ENCODE measurements at regions not wholly inside any gene's neighbourhood (a gene's known extent, or its start where the extent isn't known, plus 50 kb on each side); places are given as distances from the start of the nearest gene placed in this dataset.
A peak's percentile ranks its signal among the peaks of the same experiment; 100 is the strongest.

DNA sequence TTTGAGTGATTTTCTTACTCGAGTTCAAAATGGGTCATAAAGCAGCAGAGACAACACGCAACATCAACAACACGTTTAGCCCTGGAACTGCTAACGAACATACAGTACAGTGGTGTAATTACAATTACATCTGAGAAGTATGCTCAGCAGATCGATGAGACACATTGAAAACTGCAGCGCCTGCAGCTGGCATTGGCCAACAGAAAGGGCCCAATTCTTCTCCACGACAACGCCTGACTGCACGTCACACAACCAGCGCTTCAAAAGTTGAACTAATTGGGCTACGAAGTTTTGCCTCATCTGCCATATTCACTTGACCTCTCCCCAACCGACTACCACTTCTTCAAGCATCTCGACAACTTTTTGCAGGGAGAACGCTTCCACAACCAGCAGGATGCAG lies 145.6 kb downstream of the SCARB1 start:
- Histone ChIP-seq H3K27ac (no peak overlapping the region), H3K9me3 (no peaks in the 10 kb centered on the region), H3K4me2 (no peak overlapping the region), H3K4me3 (no peak overlapping the region), H3K9ac (no peak overlapping the region), H3K4me1 (peaks cover 51% of the 10 kb centered on the region), H4K20me1 (no peaks in the 10 kb centered on the region), H3K27me3 (no peaks in the 10 kb centered on the region), H3K36me3 (no peaks in the 10 kb centered on the region)
- no peak for TF ChIP-seq Cebpa-rat (IDR thresholded peaks at IDR 0.05)

DNA sequence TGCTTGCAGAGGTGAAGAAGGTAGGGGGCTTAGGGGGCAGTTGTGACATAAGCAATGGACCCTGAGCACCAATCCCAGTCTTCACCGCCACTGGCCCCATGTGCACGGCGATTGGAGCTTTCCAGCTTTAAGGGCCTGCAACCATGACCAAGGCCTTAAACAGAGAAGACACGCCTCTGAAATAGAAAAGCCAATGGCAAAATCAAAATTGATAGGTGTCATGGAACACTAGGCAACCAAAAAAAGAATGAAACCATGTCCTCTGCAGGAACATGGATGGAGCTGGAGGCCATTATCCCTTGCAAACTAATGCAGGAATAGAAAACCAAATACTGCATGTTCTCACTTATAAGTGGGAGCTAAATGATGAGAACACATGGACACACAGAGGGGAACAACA lies 146.3 kb downstream of the SCARB1 start:
- no peak overlapping the region for H3K9ac ChIP-seq
- no peak overlapping the region for H3K4me3 ChIP-seq
- no peak overlapping the region for H3K27ac ChIP-seq
- peaks cover 55% of the 10 kb centered on the region for H3K4me1 ChIP-seq
- H3K36me3 ChIP-seq, result no peaks in the 10 kb centered on the region
- H3K4me2 ChIP-seq, result 0 out of 2 replicates have a peak overlapping the region, but pooled peaks have one; percentile 29
- H3K27me3 ChIP-seq, result no peaks in the 10 kb centered on the region
- H4K20me1 ChIP-seq, result no peaks in the 10 kb centered on the region
- no peaks in the 10 kb centered on the region for H3K9me3 ChIP-seq
- no peak for TF ChIP-seq Cebpa-rat (IDR thresholded peaks at IDR 0.05)

DNA sequence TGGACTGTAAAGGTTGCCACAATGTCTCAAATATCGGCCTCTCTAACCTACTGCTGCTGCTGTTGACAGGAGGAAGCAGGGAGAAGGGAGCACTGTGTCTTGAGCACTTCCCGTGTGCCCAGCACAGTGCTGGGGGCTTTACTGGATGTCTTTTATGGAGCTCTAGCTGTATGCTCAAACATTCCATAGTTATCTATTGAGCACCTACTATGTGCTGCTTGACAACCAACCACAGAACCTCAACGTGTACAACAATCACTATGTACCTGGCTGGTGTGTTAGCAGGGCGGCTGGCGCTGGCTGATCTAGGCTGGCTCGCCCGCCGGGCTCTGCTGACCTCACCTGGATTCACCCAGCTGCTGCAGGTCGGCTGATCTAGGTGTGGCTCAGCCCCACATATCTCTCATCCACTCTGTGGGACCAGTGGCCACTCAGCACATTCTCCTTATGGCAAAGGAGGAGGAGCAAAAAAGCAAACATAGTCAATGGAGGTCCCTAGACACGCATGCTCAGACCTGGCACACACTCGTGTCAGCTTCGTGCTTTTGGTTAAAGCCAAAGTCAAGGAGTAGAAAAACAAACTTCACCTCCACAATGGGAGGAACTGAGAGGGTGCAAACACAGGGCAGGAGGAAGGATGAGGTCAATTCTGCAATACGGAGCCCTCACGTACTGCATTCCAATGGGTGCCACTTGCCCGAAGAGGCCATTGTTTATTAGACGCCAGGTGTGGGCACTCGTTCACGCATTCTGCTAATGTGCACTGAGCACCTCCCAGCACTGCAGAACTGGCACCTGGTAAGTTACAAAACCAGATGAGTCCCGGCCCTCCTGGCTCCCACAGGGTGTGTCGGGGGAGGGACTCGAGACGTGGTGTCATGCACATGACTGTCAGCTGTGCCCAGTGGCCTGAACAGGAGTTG lies 147.2 kb downstream of the SCARB1 start:
- Histone ChIP-seq H3K9me3 (no peaks in the 10 kb centered on the region), H3K27ac (peak overlapping the region; percentile 78; the same call in 1 of the 2 replicates), H3K27me3 (no peaks in the 10 kb centered on the region), H3K4me2 (peak overlapping the region; percentile 79), H4K20me1 (no peaks in the 10 kb centered on the region), H3K4me1 (peaks cover 55% of the 10 kb centered on the region), H3K4me3 (no peak overlapping the region), H3K9ac (no peak overlapping the region), H3K36me3 (no peaks in the 10 kb centered on the region)
- TF ChIP-seq Cebpa-rat (IDR thresholded peaks at IDR 0.05), result no peak

DNA sequence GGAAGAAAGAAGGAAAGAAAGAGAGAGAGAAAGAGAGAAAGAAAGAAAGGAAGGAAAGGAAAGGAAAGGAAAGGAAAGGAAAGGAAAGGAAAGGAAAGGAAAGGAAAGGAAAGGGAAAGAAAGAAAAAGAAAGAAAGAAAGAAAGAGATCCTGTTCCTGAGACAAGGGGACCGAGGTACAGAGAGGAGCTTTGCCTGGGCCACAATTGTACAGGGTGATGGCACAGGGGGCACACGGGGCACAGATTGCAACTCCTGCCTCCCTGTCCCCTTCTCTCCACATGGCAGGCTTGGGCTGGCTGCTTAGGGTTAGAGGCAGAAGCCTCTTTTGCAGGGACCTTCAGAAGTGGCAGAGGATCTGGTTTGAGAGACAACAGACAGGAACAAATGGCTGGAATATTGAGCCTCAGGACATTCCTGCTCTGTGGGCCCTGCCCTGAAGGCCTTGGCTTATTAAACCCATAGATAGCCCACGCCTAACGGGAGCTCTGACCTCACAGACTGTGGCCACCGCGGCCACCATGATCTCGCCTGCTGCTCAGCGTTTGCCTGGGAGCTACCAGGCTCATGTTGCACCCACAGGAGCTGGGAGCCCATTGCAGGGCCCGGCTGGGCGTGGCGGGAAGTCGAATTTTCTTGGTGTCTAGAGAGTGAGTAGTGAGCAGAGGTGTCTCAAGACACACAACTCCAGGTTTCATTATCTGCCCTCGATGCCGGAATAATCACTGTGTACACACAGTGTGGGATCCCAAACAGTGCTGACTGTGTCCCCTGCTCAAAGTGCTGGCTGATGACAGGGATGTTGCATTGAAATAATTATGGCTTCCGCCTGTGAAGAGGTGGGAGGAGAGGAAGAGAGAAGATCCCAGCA lies 147.9 kb upstream of the NCOR2 start:
- H4K20me1 ChIP-seq, result no peaks in the 10 kb centered on the region
- no peaks in the 10 kb centered on the region for H3K36me3 ChIP-seq
- peaks cover 51% of the 10 kb centered on the region for H3K4me1 ChIP-seq
- no peaks in the 10 kb centered on the region for H3K9me3 ChIP-seq
- H3K27ac ChIP-seq, result peak overlapping the region; percentile 78
- TF ChIP-seq Cebpa-rat (IDR thresholded peaks at IDR 0.05), result no peak
- 0 out of 2 replicates have a peak overlapping the region, but pooled peaks have one; percentile 5 for H3K9ac ChIP-seq
- H3K27me3 ChIP-seq, result no peaks in the 10 kb centered on the region
- H3K4me3 ChIP-seq, result no peak overlapping the region
- peak overlapping the region; percentile 79 for H3K4me2 ChIP-seq

DNA sequence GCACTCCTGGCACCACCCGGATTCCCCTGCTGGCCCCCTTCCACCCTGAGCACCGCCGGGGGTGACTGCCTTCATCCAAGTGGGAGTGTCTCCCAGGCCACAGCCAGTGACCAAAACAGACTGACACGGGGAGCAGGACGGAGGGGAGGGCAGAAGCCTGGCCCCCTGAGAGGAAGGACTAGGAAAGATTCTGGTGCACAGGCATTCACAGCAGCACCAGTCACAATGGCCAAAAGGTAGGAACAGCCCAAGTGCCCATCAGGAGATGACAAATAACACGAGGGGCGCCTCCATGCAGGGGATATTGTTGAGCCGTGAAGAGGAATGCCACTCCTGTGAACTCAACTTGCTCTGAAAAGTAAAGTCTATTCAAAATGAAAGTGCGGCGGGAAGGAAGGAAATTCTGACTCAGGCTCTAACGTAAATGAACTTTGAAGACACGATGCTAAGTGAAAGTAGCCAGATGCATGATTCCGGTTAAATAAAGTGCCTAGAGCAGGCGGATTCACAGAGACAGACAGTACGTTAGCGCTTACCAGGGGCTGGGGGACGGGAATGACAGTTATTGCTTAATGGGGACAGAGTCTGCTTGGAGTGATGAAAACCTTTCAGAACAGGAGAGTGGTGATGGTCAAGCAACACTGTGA lies 146.1 kb upstream of the NCOR2 start:
- Histone ChIP-seq H3K4me1 (peaks cover 53% of the 10 kb centered on the region), H4K20me1 (no peaks in the 10 kb centered on the region), H3K9me3 (no peaks in the 10 kb centered on the region), H3K9ac (peak overlapping the region; percentile 54; the same call in 1 of the 2 replicates), H3K4me2 (peak overlapping the region; percentile 79), H3K27me3 (no peaks in the 10 kb centered on the region), H3K4me3 (peak overlapping the region; percentile 33; the same call in 1 of the 2 replicates), H3K36me3 (no peaks in the 10 kb centered on the region), H3K27ac (peak overlapping the region; percentile 78)
- TF ChIP-seq Cebpa-rat (IDR thresholded peaks at IDR 0.05), result 0 out of 2 replicates have a peak, but pooled peaks have one; percentile 48

DNA sequence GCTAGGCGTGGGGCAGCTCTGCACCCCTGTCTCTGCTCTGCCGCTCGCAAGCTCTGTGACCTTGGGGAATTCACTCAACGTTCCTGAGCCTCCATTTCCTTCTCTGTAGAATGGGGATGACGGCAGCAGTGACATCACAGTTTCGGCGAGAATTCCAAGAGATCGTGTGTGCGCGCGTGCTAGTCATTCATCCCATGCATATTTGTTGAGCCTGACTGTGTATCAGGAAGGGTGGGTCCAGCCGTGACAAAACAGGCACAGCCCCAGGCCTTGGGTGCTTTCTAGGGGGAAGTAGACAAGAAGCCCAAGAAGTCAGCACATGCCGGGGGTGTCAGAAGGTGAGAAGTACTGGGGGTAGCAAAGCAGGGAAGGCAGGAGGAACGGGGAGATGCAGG lies 145.6 kb upstream of the NCOR2 start:
- Histone ChIP-seq H3K27ac (peak overlapping the region; percentile 78), H3K27me3 (no peaks in the 10 kb centered on the region), H3K36me3 (no peaks in the 10 kb centered on the region), H3K9ac (no peak overlapping the region; the same call in 1 of the 2 replicates), H3K4me3 (no peak overlapping the region), H3K4me2 (peak overlapping the region; percentile 79), H4K20me1 (no peaks in the 10 kb centered on the region), H3K4me1 (peaks cover 53% of the 10 kb centered on the region), H3K9me3 (peaks cover 4% of the 10 kb centered on the region)
- no peak for TF ChIP-seq Cebpa-rat (IDR thresholded peaks at IDR 0.05)

DNA sequence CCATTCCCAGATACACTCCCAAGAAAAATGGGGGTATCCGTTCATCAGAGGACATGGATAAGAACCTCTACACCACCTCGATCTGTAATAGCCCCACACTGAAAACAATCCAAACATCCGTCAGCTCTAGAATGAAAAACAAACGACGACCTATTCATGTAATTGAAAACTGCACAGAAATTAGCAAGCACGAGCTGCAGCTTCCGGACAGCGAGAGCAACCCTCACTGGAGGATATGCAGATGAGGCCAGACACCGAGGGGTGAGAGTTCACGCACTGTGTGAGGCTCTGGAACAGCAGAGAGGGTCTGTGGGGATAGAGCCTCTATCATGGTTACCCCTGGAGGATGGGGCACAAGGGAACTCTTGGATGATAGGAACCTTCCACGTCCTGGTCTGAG lies 143.9 kb upstream of the NCOR2 start:
- Histone ChIP-seq H3K27me3 (no peaks in the 10 kb centered on the region), H3K4me2 (no peak overlapping the region), H3K4me3 (no peak overlapping the region), H4K20me1 (no peaks in the 10 kb centered on the region), H3K4me1 (peaks cover 46% of the 10 kb centered on the region), H3K9ac (no peak overlapping the region), H3K9me3 (peaks cover 12% of the 10 kb centered on the region), H3K27ac (no peak overlapping the region), H3K36me3 (no peaks in the 10 kb centered on the region)
- TF ChIP-seq Cebpa-rat (IDR thresholded peaks at IDR 0.05), result no peak

DNA sequence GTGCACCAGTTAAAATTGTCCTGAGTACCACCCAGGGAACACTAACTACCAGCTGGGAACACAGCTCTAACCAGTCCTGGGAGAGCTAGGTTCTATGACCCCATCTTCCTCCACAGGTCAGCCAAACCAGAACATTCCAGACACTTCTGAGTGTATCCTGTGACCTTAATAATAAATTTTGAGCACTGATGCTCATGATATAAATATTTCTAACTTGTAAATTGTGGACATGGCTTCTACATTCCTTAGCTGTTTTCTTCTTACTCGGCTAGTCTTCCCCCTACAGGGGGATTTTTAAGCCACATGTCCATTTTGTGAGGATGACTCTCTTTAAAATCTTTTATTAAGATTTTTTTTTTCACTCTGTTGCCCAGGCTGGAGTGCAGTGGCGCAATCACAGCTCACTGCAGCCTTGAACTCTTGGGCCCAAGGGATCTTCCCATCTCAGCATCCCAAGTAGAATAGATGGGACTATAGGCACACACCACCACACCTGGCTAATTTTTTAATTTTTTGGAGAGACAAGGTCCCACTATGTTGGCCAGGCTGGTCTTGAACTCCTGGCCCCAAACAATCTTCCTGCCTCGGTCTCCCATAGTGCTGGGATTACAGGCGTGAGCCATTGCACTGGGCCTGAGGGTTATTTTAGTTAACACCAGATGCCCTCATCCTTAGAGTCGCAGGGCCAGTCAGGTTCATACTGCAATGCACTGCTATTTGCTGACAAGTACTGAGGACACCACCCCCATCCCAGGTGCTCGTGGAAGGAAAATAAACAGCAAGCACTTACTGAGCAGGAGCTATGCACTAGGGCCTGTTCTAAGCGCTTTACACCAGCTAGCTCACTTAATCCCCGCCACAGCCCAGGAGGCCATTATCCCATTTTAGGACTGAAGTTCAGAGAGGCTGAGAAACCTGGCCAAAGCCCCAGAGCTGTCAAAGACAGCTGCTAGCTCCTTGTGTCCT lies 142.6 kb upstream of the NCOR2 start:
- Histone ChIP-seq H3K9me3 (peaks cover 12% of the 10 kb centered on the region), H3K9ac (no peak overlapping the region), H3K4me1 (peaks cover 44% of the 10 kb centered on the region), H3K36me3 (no peaks in the 10 kb centered on the region), H4K20me1 (no peaks in the 10 kb centered on the region), H3K4me3 (no peak overlapping the region), H3K27me3 (no peaks in the 10 kb centered on the region), H3K27ac (no peak overlapping the region), H3K4me2 (no peak overlapping the region)
- no peak for TF ChIP-seq Cebpa-rat (IDR thresholded peaks at IDR 0.05)

Data from BLaER1 (cell line).